GM21360 (cell line): ENCODE measurements at regions not wholly inside any gene's neighbourhood (a gene's known extent, or its start where the extent isn't known, plus 50 kb on each side); places are given as distances from the start of the nearest gene placed in this dataset.

Source experiments
- ATAC-seq: cut with Tn5 transposase; IDR thresholded peaks from one replicate; pipeline ENCODE4 v1.9.1; 2021; ENCODE audit warnings: mild to moderate bottlenecking, moderate library complexity; ENCODE audit not compliant: unreplicated experiment

GRCh38 chr2:64704161-64704560 lies 50.4 kb upstream of the SERTAD2 start:
- ATAC-seq, result no peak

DNA sequence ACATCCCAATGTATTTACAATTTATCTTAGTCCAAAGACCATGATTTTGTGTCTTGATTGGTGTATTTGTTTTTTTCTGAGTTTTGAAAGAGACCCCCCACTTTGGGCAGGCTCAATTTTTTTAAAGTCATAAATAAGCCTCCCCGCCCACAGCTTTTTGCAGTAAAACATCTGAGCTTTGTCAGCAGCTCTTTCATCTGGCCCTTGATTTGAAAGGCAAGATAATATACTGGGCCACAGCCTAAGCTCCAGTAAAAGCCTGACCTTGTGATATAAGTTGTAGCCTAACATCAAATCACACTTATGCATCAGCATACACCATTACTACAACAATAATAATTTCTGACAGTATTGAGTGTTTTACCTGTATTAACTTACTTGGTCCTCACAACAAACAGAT lies 51.3 kb upstream of the SERTAD2 start:
- no peak for ATAC-seq

DNA sequence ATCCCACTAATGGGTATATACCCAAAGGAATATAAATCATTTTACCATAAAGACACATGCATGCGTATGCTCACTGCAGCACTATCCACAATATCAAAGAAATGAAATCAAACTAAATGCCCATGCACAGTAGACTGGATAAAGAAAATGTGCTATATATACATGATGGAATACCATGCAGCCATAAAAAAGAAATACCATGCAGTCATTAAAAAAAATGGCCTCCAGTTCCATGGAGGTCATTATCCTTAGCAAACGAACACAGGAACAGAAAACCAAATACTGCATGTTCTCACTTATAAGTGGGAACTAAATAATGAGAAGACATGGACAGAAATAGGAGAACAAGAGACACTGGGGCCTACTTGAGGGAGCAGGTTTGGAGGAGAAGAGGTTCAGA lies 53.6 kb upstream of the SERTAD2 start:
- ATAC-seq, result no peak

GRCh38 chr2:64708829-64709228 lies 55.1 kb upstream of the SERTAD2 start:
- ATAC-seq, result no peak

DNA sequence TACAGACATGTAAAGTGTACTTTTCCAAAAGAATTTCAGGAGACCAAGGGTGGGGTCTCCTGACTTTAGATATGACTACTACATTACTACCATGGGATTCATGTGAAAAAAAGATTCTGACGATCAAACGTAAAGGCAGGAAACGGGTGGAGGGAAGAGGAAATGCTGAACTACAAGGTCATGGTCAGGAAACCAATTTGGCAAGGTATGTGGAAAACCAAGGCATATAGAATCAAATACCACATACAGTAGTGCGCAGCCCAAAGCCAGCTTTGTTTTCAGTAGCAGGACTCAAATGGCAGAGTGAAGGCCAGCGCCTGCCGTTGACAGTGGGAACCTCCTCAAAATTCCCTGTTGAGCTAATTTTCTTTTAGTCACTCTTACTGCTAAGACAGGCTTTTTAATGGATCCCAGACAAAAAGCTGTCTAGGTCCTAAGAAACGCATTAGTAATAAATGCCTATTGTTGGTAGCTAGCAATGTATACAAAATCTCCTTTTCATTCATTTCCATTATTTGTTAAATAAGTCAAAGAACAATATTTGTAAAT lies 57.6 kb upstream of the SERTAD2 start:
- no peak for ATAC-seq

- no peak for ATAC-seq
Observed at GRCh38 chr2:64713686-64714085, 60.0 kb upstream of the SERTAD2 start.

- ATAC-seq, result no peak
Observed at GRCh38 chr2:64716569-64716968, 62.9 kb upstream of the SERTAD2 start.

- ATAC-seq, result no peak
Observed at GRCh38 chr2:64718250-64718885, 64.7 kb upstream of the SERTAD2 start.

- ATAC-seq, result no peak
Observed at GRCh38 chr2:64720535-64721319, 67.0 kb upstream of the SERTAD2 start.

GRCh38 chr2:64721320-64721623 lies 67.6 kb upstream of the SERTAD2 start:
- ATAC-seq, result no peak

DNA sequence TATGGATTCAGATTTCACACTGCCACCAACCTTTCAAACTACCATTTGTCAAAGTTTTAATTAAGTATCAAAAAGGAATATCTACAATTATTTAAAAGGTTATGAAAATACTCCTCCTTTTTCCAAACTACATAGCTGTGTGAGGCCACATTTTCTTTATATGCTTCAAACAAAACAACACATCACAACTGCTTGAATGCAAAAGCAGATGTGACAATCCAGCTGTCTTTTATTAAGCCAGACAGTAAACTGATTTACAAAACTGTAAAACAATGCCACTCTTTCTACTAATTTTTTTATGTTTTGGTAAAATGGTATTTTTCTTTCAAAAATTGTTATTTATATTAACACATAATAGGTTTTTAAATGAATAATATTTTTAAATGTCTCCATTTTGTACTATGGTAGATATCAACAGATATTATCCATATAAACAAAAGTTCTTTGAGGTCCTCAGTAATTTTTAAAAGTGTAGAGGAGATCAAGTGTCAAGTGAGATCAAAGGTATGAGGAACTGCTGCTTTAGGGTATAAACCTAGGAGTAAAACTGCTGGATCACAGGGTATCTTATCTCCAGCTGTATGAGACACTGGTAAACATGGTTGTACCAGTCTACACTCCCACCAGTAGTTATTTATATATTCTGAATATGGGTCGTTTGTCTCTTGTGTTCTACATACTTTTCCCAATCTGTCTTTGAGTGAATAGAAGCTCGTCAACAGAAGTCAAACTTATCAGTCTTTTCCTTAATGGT lies 68.8 kb upstream of the SERTAD2 start:
- ATAC-seq, result no peak

DNA sequence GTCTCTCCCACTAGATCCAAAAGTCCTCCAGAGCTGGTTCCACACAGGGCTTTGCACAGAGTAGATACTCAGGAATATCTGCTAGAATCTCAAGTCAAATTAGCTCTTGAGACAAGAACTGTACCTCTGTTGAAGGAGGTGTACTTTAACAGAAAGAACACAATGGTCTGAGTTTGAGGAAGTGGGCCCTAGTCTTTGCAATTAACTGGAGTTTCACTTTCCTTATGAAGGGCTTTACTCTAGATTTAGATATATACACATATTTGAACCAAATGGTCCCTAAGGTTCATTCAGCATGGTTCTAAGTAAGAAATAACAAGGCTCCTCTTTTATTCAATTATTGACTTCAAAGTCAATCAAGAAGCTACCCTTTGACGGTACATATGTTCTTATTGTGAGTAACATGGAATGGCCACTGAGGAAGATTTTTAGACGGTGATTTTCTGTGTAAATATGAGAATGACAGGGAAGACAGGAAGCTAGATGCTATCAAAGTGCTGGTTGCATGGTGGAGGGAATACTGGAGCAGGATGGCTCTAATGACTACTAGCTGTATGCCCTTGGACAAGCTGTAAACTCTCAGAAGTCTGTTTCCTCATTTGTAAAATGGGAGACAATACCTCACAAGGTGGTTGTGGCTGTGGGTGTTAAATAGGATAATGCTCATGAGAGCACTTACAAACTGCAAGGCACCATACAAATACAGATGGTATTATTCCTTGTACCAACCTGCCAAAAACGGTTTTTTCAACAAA lies 73.5 kb upstream of the SERTAD2 start:
- peak; percentile 76 for ATAC-seq

- ATAC-seq, result no peak
Observed at GRCh38 chr2:64727843-64728463, 74.2 kb upstream of the SERTAD2 start.

DNA sequence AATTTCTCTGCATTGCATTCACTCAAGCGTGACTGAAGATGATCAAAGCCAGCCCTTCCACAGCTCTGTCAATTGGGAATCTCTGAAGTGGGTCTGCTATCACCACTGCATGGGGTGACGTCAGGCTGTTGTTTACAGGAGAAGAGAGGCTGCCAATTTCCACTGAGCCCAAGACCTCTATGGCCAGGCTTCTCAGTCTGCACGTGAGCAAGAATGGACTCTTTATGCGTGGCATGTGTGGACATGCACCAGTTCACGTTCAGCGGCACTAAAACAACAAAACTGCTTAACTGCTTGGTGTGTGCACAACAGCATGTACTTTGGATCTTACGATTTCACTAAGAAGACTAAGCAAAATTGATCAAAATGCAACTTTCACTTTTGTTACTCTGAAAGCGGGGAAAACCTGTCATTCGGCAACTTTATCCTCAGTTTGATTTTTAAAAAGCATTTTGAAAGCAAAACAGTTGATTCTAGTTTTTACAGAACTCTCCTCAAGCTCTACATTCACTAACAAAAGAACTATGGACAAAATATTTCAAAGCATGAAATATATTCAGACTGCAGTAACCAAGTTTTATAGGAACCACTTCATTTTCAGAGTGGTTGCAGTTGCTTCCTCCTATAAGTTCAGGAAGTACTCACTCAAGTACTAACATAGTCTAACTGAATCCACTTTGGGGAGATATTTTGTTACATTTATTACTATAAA lies 77.0 kb upstream of the SERTAD2 start:
- no peak for ATAC-seq

GRCh38 chr2:64731263-64731643 lies 77.5 kb upstream of the SERTAD2 start:
- ATAC-seq, result no peak

DNA sequence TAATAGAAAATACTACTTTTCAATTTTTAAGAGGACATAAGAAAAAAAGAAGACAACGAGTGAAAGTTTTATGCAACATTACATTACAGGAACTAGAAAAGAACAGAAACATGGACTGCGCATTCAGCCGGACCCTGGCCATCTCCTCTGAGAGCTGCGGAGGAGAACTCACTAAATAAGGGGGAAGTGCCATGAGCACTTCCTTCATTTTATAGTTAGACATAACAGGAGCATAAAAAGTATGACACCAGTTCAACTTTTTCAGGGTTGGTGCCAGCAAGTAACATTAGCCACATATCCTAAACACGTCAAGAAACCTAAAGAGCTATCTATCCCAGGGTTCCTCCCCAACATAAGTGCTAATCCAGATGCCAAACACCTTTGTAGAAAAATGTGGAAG lies 78.0 kb upstream of the SERTAD2 start:
- no peak for ATAC-seq

DNA sequence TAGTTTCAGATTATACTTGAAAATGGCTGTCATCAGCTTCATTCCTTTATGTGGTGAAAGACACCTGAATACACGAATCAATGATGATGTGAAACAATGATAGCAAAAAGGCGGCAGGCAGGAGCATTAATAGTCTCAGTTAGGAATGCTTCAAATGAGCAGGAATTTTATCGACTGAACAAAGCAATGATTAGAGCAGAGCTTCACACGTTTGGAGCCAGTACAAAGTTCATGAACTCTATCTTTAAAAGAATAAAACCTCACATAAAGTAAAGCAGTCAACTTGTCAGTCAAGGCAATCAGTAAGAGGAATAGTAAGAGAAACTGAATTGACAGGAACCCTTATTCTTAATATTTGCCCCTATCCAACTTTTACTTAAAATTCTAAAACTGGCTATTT lies 78.4 kb upstream of the SERTAD2 start:
- ATAC-seq, result no peak

- no peak for ATAC-seq
Observed at GRCh38 chr2:64735504-64735903, 81.8 kb upstream of the SERTAD2 start.

- peak; percentile 59 for ATAC-seq
Observed at GRCh38 chr2:64737547-64737946, 83.8 kb upstream of the SERTAD2 start.

GRCh38 chr2:64738026-64738425 lies 84.3 kb upstream of the SERTAD2 start:
- ATAC-seq, result peak; percentile 66
